Fibroblast of pulmonary artery (primary cell): ENCODE measurements at regions not wholly inside any gene's neighbourhood (a gene's known extent, or its start where the extent isn't known, plus 50 kb on each side); places are given as distances from the start of the nearest gene placed in this dataset.

Experiments
- DNase-seq: peaks from one replicate; pipeline ENCODE4 v3.0.0-alpha.2; 2010; ENCODE audit warnings: low read depth
- H3K4me3 ChIP-seq: replicated peaks from 2 replicates; pipeline ENCODE4 v1.5.1; 2011; ENCODE audit warnings: low read depth, mild to moderate bottlenecking, control low read depth, low read length, moderate library complexity
- TF ChIP-seq, protein P1 (sequence below): IDR thresholded peaks from 2 replicates; pipeline ENCODE4 v1.5.1; 2011; ENCODE audit warnings: mild to moderate bottlenecking, control low read depth, low read length, inconsistent platforms; ENCODE audit errors: missing control alignments

DNA sequence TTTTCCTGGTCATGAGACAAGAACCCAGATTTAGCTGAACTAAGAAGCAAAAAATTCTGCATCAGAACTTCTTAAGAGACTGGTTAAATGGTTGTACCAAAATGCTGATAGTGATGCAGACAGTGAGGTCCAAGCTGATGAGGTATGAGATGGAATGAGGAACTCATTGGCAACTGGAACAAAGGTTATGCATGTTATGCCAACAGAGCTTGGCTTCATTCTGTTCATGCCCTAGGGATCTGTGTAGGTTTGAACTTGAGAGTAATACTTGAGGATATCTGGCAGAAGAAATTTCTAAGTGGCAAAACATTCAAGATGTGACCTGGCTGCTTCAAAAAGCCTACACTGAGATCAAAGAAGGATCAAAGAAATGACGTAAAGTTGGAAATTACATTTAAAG lies 398.0 kb downstream of the FSCB start:
- no peak for DNase-seq
- TF ChIP-seq, protein P1, sequence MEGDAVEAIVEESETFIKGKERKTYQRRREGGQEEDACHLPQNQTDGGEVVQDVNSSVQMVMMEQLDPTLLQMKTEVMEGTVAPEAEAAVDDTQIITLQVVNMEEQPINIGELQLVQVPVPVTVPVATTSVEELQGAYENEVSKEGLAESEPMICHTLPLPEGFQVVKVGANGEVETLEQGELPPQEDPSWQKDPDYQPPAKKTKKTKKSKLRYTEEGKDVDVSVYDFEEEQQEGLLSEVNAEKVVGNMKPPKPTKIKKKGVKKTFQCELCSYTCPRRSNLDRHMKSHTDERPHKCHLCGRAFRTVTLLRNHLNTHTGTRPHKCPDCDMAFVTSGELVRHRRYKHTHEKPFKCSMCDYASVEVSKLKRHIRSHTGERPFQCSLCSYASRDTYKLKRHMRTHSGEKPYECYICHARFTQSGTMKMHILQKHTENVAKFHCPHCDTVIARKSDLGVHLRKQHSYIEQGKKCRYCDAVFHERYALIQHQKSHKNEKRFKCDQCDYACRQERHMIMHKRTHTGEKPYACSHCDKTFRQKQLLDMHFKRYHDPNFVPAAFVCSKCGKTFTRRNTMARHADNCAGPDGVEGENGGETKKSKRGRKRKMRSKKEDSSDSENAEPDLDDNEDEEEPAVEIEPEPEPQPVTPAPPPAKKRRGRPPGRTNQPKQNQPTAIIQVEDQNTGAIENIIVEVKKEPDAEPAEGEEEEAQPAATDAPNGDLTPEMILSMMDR, result no peak
- H3K4me3 ChIP-seq, result no peak overlapping the region

GRCh38 chr14:44108601-44109000 lies 398.5 kb downstream of the FSCB start:
- H3K4me3 ChIP-seq, result no peak overlapping the region

DNA sequence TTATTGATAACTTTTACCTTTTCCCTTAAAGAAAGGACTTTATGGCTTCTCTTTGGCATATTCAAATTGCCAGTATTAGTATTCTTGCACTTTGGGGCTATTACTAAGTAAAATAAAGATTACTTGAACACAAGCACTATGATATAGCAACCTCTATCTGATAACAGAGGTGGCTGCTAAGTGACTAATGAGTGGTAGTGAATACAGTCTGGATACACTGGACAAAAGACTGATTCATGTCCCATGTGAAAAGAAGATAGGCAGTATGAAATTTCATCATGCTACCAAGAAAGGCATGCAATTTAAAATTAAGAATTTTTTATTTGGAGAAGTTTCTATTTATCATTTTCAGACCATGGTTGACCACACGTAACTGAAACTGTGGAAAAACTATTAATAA lies 399.9 kb downstream of the FSCB start:
- H3K4me3 ChIP-seq, result no peak overlapping the region
- DNase-seq, result no peak
- TF ChIP-seq, protein P1, result no peak

More at GRCh38 chr14:44108601-44109000, 398.5 kb downstream of the FSCB start:
- TF ChIP-seq, protein P1, result no peak
- peak; percentile 8 for DNase-seq

GRCh38 chr14:44099743-44100488 lies 407.2 kb downstream of the FSCB start:
- TF ChIP-seq, protein P1, result no peak
- DNase-seq, result no peak
- H3K4me3 ChIP-seq, result no peak overlapping the region

GRCh38 chr14:44081146-44081545 lies 425.9 kb downstream of the FSCB start:
- peak; percentile 0 for DNase-seq
- H3K4me3 ChIP-seq, result no peak overlapping the region
- TF ChIP-seq, protein P1, result no peak

DNA sequence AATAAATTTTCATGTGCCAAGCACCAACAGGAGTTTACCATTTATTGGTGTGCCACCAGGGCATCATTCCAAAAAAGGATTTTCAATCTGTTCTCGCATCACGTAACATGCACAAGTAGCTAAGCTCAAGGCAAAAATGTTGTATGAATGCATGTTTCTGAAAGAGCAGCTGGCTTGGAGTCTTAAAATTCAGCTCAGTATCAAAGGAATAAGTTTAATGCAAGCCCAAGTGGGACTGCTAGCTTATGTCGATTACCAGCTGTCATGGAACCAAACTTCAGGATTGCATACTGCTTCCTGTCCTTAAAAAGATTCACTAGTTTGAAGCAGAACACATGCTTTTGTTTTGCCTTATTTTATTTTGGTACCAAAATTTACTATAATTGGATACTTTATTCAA lies 437.0 kb downstream of the FSCB start:
- TF ChIP-seq, protein P1, result no peak
- DNase-seq, result no peak
- H3K4me3 ChIP-seq, result no peak overlapping the region

GRCh38 chr14:44053422-44053821 lies 453.7 kb downstream of the FSCB start:
- DNase-seq, result no peak
- H3K4me3 ChIP-seq, result no peak overlapping the region
- TF ChIP-seq, protein P1, result no peak
